ENCODE measurements at regions not wholly inside any gene's neighbourhood (a gene's known extent, or its start where the extent isn't known, plus 50 kb on each side); places are given as distances from the start of the nearest gene placed in this dataset.
"Not testable (repeated sequence)": the region's sequence is repeated elsewhere in the genome, so short reads cannot be mapped to it uniquely, and the experiment has no call there.

- not testable (repeated sequence) for DNase-seq (ENCODE audit: low read depth)
These were observed 116.1 kb upstream of the GJE1 start for GRCh38 chr6:142016666-142017065.

GRCh38 chr6:142015463-142015862 lies 117.3 kb upstream of the GJE1 start:
- DNase-seq (ENCODE audit: low read depth) = not testable (repeated sequence)

GRCh38 chr6:142015011-142015410 lies 117.7 kb upstream of the GJE1 start:
- DNase-seq (ENCODE audit: low read depth) = peak; percentile 52

- DNase-seq (ENCODE audit: low read depth) = peak; percentile 68
These were observed 118.2 kb upstream of the GJE1 start for GRCh38 chr6:142014515-142014914.

- no peak for DNase-seq (ENCODE audit: low read depth)
These were observed 118.7 kb upstream of the GJE1 start for GRCh38 chr6:142013875-142014495.

GRCh38 chr6:142013287-142013686 lies 119.4 kb upstream of the GJE1 start:
- peak; percentile 65 for DNase-seq (ENCODE audit: low read depth)

- DNase-seq (ENCODE audit: low read depth) = no peak
These were observed 121.0 kb upstream of the GJE1 start for GRCh38 chr6:142011775-142012174.

- no peak for DNase-seq (ENCODE audit: low read depth)
These were observed 121.6 kb upstream of the GJE1 start for GRCh38 chr6:142011156-142011555.

- peak; percentile 96 for DNase-seq (ENCODE audit: low read depth)
These were observed 123.1 kb upstream of the GJE1 start for GRCh38 chr6:142009647-142010046.

GRCh38 chr6:142008781-142009180 lies 123.9 kb upstream of the GJE1 start:
- no peak for DNase-seq (ENCODE audit: low read depth)

GRCh38 chr6:142008016-142008735 lies 124.5 kb upstream of the GJE1 start:
- DNase-seq (ENCODE audit: low read depth) = no peak

GRCh38 chr6:142005021-142005420 lies 127.7 kb upstream of the GJE1 start:
- DNase-seq (ENCODE audit: low read depth) = no peak

- DNase-seq (ENCODE audit: low read depth) = no peak
These were observed 129.8 kb upstream of the GJE1 start for GRCh38 chr6:142002825-142003405.

GRCh38 chr6:141996823-141997222 lies 135.9 kb upstream of the GJE1 start:
- DNase-seq (ENCODE audit: low read depth) = no peak

- DNase-seq (ENCODE audit: low read depth) = no peak
These were observed 140.6 kb upstream of the GJE1 start for GRCh38 chr6:141992109-141992508.

- DNase-seq (ENCODE audit: low read depth) = no peak
These were observed 141.9 kb upstream of the GJE1 start for GRCh38 chr6:141990840-141991239.

- no peak for DNase-seq (ENCODE audit: low read depth)
These were observed 143.1 kb upstream of the GJE1 start for GRCh38 chr6:141989706-141989959.

GRCh38 chr6:141988954-141989705 lies 143.6 kb upstream of the GJE1 start:
- DNase-seq (ENCODE audit: low read depth) = peak; percentile 79

GRCh38 chr6:141988327-141988726 lies 144.4 kb upstream of the GJE1 start:
- DNase-seq (ENCODE audit: low read depth) = no peak

- no peak for DNase-seq (ENCODE audit: low read depth)
These were observed 146.3 kb upstream of the GJE1 start for GRCh38 chr6:141986457-141986856.

- no peak for DNase-seq (ENCODE audit: low read depth)
These were observed 151.5 kb upstream of the GJE1 start for GRCh38 chr6:141981190-141981589.

GRCh38 chr6:141977782-141978181 lies 154.9 kb upstream of the GJE1 start:
- no peak for DNase-seq (ENCODE audit: low read depth)

All from myocyte (in vitro differentiated cells).